GM12875 (cell line): ENCODE measurements at regions not wholly inside any gene's neighbourhood (a gene's known extent, or its start where the extent isn't known, plus 50 kb on each side); places are given as distances from the start of the nearest gene placed in this dataset.

Experiments used
- H3K4me3 ChIP-seq: one replicate; pipeline ENCODE4 v1.5.1; 2011; ENCODE audit warnings: low read depth, low read length, control low read depth
- CTCF ChIP-seq: IDR thresholded peaks from 2 replicates; pipeline ENCODE4 v1.5.1; 2011; ENCODE audit warnings: low read depth, mild to moderate bottlenecking, control low read depth, inconsistent platforms, low read length, moderate library complexity, borderline replicate concordance; ENCODE audit not compliant: insufficient read depth

- no peak overlapping the region for H3K4me3 ChIP-seq
- no peak for TF ChIP-seq CTCF
Observed at GRCh38 chr9:119763260-119763659, 394.0 kb upstream of the BRINP1 start.

- TF ChIP-seq CTCF, result no peak
- H3K4me3 ChIP-seq, result no peak overlapping the region
Observed at GRCh38 chr9:119761812-119762211, 392.6 kb upstream of the BRINP1 start.

- TF ChIP-seq CTCF, result no peak
- no peak overlapping the region for H3K4me3 ChIP-seq
Observed at GRCh38 chr9:119758990-119759389, 389.8 kb upstream of the BRINP1 start.

- no peak overlapping the region for H3K4me3 ChIP-seq
- TF ChIP-seq CTCF, result no peak
Observed at GRCh38 chr9:119758241-119758640, 389.0 kb upstream of the BRINP1 start.

GRCh38 chr9:119739476-119739875, 370.2 kb upstream of the BRINP1 start:
- no peak overlapping the region for H3K4me3 ChIP-seq
- TF ChIP-seq CTCF, result no peak

GRCh38 chr9:119736491-119737454, 367.5 kb upstream of the BRINP1 start:
- TF ChIP-seq CTCF, result no peak
- no peak overlapping the region for H3K4me3 ChIP-seq

GRCh38 chr9:119727988-119728387, 358.8 kb upstream of the BRINP1 start:
- TF ChIP-seq CTCF, result no peak
- no peak overlapping the region for H3K4me3 ChIP-seq
